DOHH2 (cell line): ENCODE measurements at regions not wholly inside any gene's neighbourhood (a gene's known extent, or its start where the extent isn't known, plus 50 kb on each side); places are given as distances from the start of the nearest gene placed in this dataset.
A peak's percentile ranks its signal among the peaks of the same experiment; 100 is the strongest.

ENCODE experiments used
- H3F3A ChIP-seq: fragments of 200-600 bp; sonication (generic), shearing (Covaris generic); 2 replicates; pipeline ENCODE4 v1.6.0; 2016; ENCODE audit warnings: antibody characterized with exemption, mild to moderate bottlenecking; ENCODE audit not compliant: control insufficient read depth, insufficient read depth
- H3K27ac ChIP-seq: fragments of 200-600 bp; sonication (generic); 2 replicates; pipeline ENCODE4 v1.5.1; 2014; ENCODE audit warnings: low read depth, mild to moderate bottlenecking, low read length, moderate library complexity
- H3K27me3 ChIP-seq: fragments of 200-600 bp; sonication (generic); 2 replicates; pipeline ENCODE4 v1.6.1; 2014; ENCODE audit warnings: mild to moderate bottlenecking, low read length, mixed read lengths; ENCODE audit not compliant: control insufficient read depth
- H3K36me3 ChIP-seq: fragments of 200-600 bp; sonication (generic); 2 replicates; pipeline ENCODE4 v1.6.1; 2014; ENCODE audit warnings: mild to moderate bottlenecking, low read length, moderate library complexity, mixed read lengths; ENCODE audit not compliant: control insufficient read depth
- H3K4me1 ChIP-seq: fragments of 200-600 bp; sonication (generic); 2 replicates; pipeline ENCODE4 v1.6.1; 2014; ENCODE audit warnings: mild to moderate bottlenecking, low read length, mixed read lengths; ENCODE audit not compliant: control insufficient read depth
- H3K4me2 ChIP-seq: fragments of 200-600 bp; sonication (generic); 2 replicates; pipeline ENCODE4 v1.6.0; 2014; ENCODE audit warnings: mild to moderate bottlenecking, low read length, moderate library complexity
- H3K4me3 ChIP-seq: fragments of 200-600 bp; sonication (generic); 2 replicates; pipeline ENCODE4 v1.5.1; 2014; ENCODE audit warnings: mild to moderate bottlenecking, low read length, mixed read lengths
- H3K79me2 ChIP-seq: fragments of 200-600 bp; sonication (generic); 2 replicates; pipeline ENCODE4 v1.6.1; 2014; ENCODE audit warnings: mild to moderate bottlenecking, low read length, mixed read lengths; ENCODE audit not compliant: control insufficient read depth
- H3K9me2 ChIP-seq: fragments of 200-600 bp; sonication (generic); replicated peaks from 2 replicates; pipeline ENCODE4 v1.6.1; 2014; ENCODE audit warnings: mild to moderate bottlenecking, low read length, mixed read lengths; ENCODE audit not compliant: control insufficient read depth
- H3K9me3 ChIP-seq: fragments of 200-600 bp; sonication (generic); 2 replicates; pipeline ENCODE4 v1.6.1; 2014; ENCODE audit warnings: antibody characterized with exemption, low read length, mixed read lengths; ENCODE audit not compliant: control insufficient read depth, insufficient read depth
- H4K20me1 ChIP-seq: fragments of 200-600 bp; sonication (generic); 2 replicates; pipeline ENCODE4 v1.6.0; 2014; ENCODE audit warnings: low read depth, mild to moderate bottlenecking, antibody characterized with exemption, low read length, moderate library complexity; ENCODE audit not compliant: control insufficient read depth, insufficient read depth
- EZH2phosphoT487 ChIP-seq: fragments of 200-600 bp; sonication (generic); IDR thresholded peaks from 2 replicates; pipeline ENCODE4 v1.6.1; 2017; ENCODE audit warnings: borderline replicate concordance, mild to moderate bottlenecking, antibody characterized with exemption, low read length, moderate library complexity, mixed read lengths
- TF ChIP-seq, protein P1 (sequence below): fragments of 200-600 bp; sonication (generic); IDR thresholded peaks from one replicate; pipeline ENCODE4 v1.5.1; 2014; ENCODE audit warnings: antibody characterized with exemption, mild to moderate bottlenecking, low read depth, low read length; ENCODE audit not compliant: poor library complexity, severe bottlenecking

DNA sequence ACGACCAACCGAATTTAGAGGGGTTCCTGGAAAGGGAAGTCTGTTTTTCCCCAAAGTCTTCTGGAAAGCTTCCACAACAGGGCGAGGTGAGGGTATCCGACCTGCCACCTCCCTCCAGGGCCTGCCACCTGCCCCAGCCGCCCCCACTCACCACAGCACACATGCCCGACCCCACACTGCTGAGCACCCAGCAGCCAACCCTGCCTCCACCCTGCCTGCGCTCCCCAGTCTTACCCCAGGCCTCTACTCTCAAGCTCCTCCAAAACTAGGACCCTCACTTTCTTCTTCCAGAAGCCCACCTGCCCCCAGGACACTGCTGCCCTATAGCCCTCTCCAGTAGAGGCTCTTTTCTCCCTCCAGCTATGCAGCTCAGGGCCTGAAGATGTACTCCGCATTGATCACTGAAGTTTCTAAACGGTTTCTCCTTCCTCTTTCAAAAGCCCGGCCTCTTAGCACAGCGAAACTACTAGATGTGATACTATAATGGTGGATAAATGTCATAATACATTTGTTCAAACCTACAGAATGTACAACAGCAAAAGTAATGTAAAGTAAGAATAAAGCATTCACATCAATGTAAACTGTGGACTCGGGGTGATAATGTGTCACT lies 128.8 kb upstream of the SLC1A4 start:
- Histone ChIP-seq H3K27me3 (no peaks in the 10 kb centered on the region), H3K4me3 (peak overlapping the region; percentile 70), H3K4me2 (peak overlapping the region; percentile 81), H3K27ac (peak overlapping the region; percentile 72), H3K79me2 (no peaks in the 10 kb centered on the region), H4K20me1 (no peaks in the 10 kb centered on the region), H3K9me2 (no peaks in the 10 kb centered on the region), H3K9me3 (peaks cover 10% of the 10 kb centered on the region), H3K36me3 (no peaks in the 10 kb centered on the region), H3F3A (peaks cover 47% of the 10 kb centered on the region), H3K4me1 (peaks cover 88% of the 10 kb centered on the region)
- TF ChIP-seq EZH2phosphoT487, result no peak
- TF ChIP-seq, protein P1, sequence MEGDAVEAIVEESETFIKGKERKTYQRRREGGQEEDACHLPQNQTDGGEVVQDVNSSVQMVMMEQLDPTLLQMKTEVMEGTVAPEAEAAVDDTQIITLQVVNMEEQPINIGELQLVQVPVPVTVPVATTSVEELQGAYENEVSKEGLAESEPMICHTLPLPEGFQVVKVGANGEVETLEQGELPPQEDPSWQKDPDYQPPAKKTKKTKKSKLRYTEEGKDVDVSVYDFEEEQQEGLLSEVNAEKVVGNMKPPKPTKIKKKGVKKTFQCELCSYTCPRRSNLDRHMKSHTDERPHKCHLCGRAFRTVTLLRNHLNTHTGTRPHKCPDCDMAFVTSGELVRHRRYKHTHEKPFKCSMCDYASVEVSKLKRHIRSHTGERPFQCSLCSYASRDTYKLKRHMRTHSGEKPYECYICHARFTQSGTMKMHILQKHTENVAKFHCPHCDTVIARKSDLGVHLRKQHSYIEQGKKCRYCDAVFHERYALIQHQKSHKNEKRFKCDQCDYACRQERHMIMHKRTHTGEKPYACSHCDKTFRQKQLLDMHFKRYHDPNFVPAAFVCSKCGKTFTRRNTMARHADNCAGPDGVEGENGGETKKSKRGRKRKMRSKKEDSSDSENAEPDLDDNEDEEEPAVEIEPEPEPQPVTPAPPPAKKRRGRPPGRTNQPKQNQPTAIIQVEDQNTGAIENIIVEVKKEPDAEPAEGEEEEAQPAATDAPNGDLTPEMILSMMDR, result no peak

DNA sequence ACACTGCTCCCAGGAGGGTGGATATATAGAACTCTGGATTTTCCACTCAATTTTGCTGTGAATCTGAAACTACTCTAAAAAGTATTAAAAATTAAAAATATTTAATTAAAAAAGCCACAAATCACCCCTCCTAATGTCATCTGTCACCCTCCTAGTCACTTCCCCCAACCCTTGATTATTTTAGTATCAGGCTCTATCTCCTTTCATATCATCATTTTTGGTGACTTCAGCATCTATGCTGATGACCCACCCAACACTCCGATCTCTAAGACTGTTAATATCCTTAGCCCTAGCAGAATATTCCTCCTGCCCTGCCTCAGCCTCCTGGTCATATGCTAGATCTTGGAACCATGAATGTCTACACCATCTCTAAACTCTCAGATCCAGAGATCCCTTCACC lies 128.3 kb upstream of the SLC1A4 start:
- Histone ChIP-seq H3K9me3 (peaks cover 10% of the 10 kb centered on the region), H3K4me2 (peak overlapping the region; percentile 81), H3K9me2 (no peaks in the 10 kb centered on the region), H3K27me3 (peaks cover 2% of the 10 kb centered on the region; the same call in 1 of the 2 replicates), H3K4me1 (peaks cover 93% of the 10 kb centered on the region), H3F3A (peaks cover 47% of the 10 kb centered on the region), H3K4me3 (peak overlapping the region; percentile 70), H3K79me2 (no peaks in the 10 kb centered on the region), H3K36me3 (no peaks in the 10 kb centered on the region), H3K27ac (peak overlapping the region; percentile 72), H4K20me1 (no peaks in the 10 kb centered on the region)
- TF ChIP-seq, protein P1, result no peak
- no peak for TF ChIP-seq EZH2phosphoT487

DNA sequence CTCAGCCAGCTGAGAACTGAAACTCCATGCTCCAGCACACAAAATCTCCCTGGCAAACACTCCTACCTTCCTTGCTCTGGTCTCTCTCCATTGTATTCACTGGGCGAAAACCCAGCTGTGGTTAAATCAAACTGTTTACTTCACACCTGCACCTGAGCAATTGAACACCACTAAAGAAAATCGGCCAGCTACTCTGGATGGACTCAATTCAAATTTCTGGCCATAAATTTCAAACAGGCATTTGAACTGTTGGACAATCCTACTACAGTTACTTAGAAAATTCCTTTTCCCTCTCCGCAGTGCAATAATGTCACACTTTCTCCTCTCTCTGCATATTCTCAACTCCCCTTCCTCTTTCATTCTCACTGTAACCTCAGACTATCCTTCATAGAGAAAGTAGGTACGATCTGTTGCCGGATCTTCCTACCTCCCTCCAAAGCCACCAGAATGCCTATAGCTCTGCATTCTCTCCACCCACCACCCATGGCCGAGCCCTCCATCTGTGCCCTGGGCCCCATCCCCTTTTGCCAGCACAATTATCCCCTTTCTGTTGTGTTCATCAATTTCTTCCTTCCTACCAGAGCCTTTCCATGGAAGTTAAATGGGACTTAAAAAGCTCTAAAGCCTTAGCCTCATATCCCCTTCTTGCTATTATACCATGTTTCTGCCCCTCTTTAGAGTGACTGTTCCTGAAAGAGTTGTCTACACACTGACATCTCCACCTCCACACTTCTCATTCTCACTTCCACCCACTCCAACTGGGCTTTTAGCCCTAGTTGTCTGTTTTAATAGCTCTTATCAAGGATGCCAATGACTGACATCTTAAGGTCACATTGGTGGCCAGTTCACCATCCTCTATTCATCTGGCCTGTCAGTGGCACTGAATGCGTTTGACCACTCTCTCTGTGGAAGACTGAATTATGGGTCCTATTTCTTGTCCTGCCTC lies 127.5 kb upstream of the SLC1A4 start:
- Histone ChIP-seq H3K9me3 (peaks cover 10% of the 10 kb centered on the region), H3K9me2 (no peaks in the 10 kb centered on the region), H3K27ac (peak overlapping the region; percentile 72), H4K20me1 (no peaks in the 10 kb centered on the region), H3K4me2 (peak overlapping the region; percentile 81), H3K79me2 (no peaks in the 10 kb centered on the region), H3K36me3 (no peaks in the 10 kb centered on the region), H3K27me3 (peaks cover 10% of the 10 kb centered on the region; the same call in 1 of the 2 replicates), H3K4me1 (peaks cover 91% of the 10 kb centered on the region), H3F3A (peaks cover 46% of the 10 kb centered on the region), H3K4me3 (peak overlapping the region; percentile 43)
- no peak for TF ChIP-seq EZH2phosphoT487
- TF ChIP-seq, protein P1, result no peak
